SK-N-SH (cell line): ENCODE measurements at regions not wholly inside any gene's neighbourhood (a gene's known extent, or its start where the extent isn't known, plus 50 kb on each side); places are given as distances from the start of the nearest gene placed in this dataset.

Experiments used
- CTCF ChIP-seq: fragments of 200-600 bp; sonication (generic); IDR thresholded peaks from 2 replicates; pipeline ENCODE4 v1.6.1; 2017; ENCODE audit warnings: antibody characterized with exemption, mild to moderate bottlenecking, moderate library complexity
- FOXJ3 ChIP-seq: sonication (generic); formaldehyde crosslinking; IDR thresholded peaks from 2 replicates; pipeline ENCODE4 v1.5.1; 2020; ENCODE audit warnings: mild to moderate bottlenecking, missing genetic modification reagents
- GABPA ChIP-seq: IDR thresholded peaks from 2 replicates; pipeline ENCODE4 v1.4.0; 2012; ENCODE audit warnings: low read depth, mild to moderate bottlenecking
- POLR2AphosphoS5 ChIP-seq: IDR thresholded peaks from 2 replicates; pipeline ENCODE4 v1.6.1; 2012; ENCODE audit warnings: low read depth, low read length
- RAD21 ChIP-seq: IDR thresholded peaks from 2 replicates; pipeline ENCODE4 v1.6.1; 2012; ENCODE audit warnings: mild to moderate bottlenecking, low read length
- RCOR1 ChIP-seq: fragments of 150-350 bp; IDR thresholded peaks from 2 replicates; pipeline ENCODE4 v1.6.1; 2017; ENCODE audit warnings: antibody characterized with exemption, low read length
- RFX5 ChIP-seq: IDR thresholded peaks from 2 replicates; pipeline ENCODE4 v1.6.1; 2012; ENCODE audit warnings: mild to moderate bottlenecking, improper control_type of control experiment, low read length
- ZBTB33 ChIP-seq: IDR thresholded peaks from 2 replicates; pipeline ENCODE4 v1.4.0; 2012; ENCODE audit warnings: low read depth, borderline replicate concordance

- TF ChIP-seq CTCF (no peak), RAD21 (no peak), GABPA (no peak), ZBTB33 (no peak), FOXJ3 (CRISPR knock-in tag) (no peak), POLR2AphosphoS5 (no peak), RCOR1 (no peak), RFX5 (no peak)
These were observed 452.8 kb downstream of the ENC1 start for GRCh38 chr5:74187757-74188156.
